ENCODE measurements at regions not wholly inside any gene's neighbourhood (a gene's known extent, or its start where the extent isn't known, plus 50 kb on each side); places are given as distances from the start of the nearest gene placed in this dataset.

DNA sequence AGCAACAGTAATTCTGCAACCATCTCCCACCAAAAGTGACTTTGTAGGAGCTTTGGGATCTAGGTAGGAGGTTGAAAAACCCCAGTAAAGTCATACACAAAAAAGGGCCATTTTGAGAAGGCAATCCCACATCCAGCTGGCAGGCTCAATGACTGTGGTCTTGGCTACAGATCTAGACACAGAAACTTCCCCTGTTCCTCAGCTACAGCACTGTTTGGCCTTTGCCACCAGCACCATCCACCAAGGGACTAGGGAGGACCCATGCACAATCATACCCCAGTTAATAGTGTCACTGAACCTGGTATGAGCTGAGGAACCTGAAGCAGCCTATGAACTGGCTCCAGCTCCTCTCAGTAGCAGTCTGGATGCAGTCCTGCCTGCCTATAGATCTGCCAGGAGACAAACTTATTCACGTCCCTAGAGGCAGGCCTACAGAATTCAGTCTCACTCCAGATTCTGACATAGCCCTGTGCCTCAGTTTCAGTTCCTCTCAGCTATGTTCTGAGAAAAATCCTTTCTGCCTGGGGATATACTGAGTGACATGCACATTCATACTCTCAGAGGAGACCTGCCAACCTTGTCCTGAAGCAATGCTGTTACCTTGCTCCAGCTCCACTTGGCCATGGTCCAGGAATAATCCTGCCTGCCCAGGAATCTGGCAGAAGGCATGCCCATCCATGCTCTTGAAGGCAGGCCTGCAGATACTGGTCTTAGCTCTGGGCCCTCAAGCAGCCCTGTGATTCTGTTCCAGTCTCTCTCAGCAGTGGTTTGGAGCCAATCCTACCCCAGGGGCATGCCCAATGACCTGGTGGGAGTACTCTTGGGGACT lies 2048.3 kb upstream of the PCDH20 start:
- Mint-ChIP-seq H3K36me3 (ENCODE audit: low read depth) (peaks cover 2% of the 10 kb centered on the region), H3K4me1 (ENCODE audit: low read depth) (no peaks in the 10 kb centered on the region), H3K4me3 (ENCODE audit: unreplicated experiment) (no peak overlapping the region), H3K9me3 (ENCODE audit: low read depth) (peaks cover 14% of the 10 kb centered on the region), H3K27me3 (ENCODE audit: low read depth) (no peaks in the 10 kb centered on the region), H3K27ac (ENCODE audit: unreplicated experiment) (no peak overlapping the region)
- DNase-seq (ENCODE audit: low spot score) = no peak
- TF ChIP-seq, protein P1, sequence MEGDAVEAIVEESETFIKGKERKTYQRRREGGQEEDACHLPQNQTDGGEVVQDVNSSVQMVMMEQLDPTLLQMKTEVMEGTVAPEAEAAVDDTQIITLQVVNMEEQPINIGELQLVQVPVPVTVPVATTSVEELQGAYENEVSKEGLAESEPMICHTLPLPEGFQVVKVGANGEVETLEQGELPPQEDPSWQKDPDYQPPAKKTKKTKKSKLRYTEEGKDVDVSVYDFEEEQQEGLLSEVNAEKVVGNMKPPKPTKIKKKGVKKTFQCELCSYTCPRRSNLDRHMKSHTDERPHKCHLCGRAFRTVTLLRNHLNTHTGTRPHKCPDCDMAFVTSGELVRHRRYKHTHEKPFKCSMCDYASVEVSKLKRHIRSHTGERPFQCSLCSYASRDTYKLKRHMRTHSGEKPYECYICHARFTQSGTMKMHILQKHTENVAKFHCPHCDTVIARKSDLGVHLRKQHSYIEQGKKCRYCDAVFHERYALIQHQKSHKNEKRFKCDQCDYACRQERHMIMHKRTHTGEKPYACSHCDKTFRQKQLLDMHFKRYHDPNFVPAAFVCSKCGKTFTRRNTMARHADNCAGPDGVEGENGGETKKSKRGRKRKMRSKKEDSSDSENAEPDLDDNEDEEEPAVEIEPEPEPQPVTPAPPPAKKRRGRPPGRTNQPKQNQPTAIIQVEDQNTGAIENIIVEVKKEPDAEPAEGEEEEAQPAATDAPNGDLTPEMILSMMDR (IDR thresholded peaks at IDR 0.05) = no peak

GRCh38 chr13:63460462-63461090 lies 2044.9 kb upstream of the PCDH20 start:
- TF ChIP-seq, protein P1 (IDR thresholded peaks at IDR 0.05) = no peak
- no peak for DNase-seq (ENCODE audit: low spot score)
- Mint-ChIP-seq H3K9me3 (ENCODE audit: low read depth) (peaks cover 3% of the 10 kb centered on the region), H3K36me3 (ENCODE audit: low read depth) (peaks cover 2% of the 10 kb centered on the region), H3K4me1 (ENCODE audit: low read depth) (peaks cover 3% of the 10 kb centered on the region), H3K27ac (ENCODE audit: unreplicated experiment) (no peak overlapping the region), H3K27me3 (ENCODE audit: low read depth) (no peaks in the 10 kb centered on the region), H3K4me3 (ENCODE audit: unreplicated experiment) (no peak overlapping the region)

DNA sequence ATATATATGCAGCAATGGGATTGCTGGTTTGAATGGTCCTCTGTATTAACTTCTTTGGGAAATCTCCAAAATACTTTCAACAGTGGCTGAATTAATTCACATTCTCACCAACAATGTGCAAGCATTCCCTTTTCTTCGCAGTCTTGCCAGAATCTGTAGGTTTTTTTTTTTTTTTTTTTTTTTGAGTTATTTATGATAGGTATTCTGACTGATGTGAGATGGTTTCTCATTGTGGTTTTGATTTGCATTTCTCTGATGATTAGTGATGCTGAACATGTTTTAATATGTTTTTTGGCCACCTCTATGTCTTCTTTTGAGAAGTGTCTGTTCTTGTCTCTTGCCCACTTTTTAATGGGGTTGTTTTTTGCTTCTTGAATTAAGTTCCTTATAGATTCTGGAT lies 2041.5 kb upstream of the PCDH20 start:
- no peak for DNase-seq (ENCODE audit: low spot score)
- Mint-ChIP-seq H3K4me3 (ENCODE audit: unreplicated experiment) (no peak overlapping the region), H3K36me3 (ENCODE audit: low read depth) (no peaks in the 10 kb centered on the region), H3K27ac (ENCODE audit: unreplicated experiment) (no peak overlapping the region), H3K4me1 (ENCODE audit: low read depth) (peaks cover 3% of the 10 kb centered on the region), H3K9me3 (ENCODE audit: low read depth) (no peaks in the 10 kb centered on the region), H3K27me3 (ENCODE audit: low read depth) (no peaks in the 10 kb centered on the region)
- TF ChIP-seq, protein P1 (IDR thresholded peaks at IDR 0.05) = no peak

GRCh38 chr13:63455938-63456337 lies 2040.3 kb upstream of the PCDH20 start:
- no peaks in the 10 kb centered on the region for H3K27me3 Mint-ChIP-seq (ENCODE audit: low read depth)
- no peaks in the 10 kb centered on the region for H3K9me3 Mint-ChIP-seq (ENCODE audit: low read depth)
- H3K27ac Mint-ChIP-seq (ENCODE audit: unreplicated experiment) = no peak overlapping the region
- no peak for DNase-seq (ENCODE audit: low spot score)
- TF ChIP-seq, protein P1 (IDR thresholded peaks at IDR 0.05) = peak; percentile 63
- H3K4me3 Mint-ChIP-seq (ENCODE audit: unreplicated experiment) = no peak overlapping the region
- peaks cover 3% of the 10 kb centered on the region for H3K4me1 Mint-ChIP-seq (ENCODE audit: low read depth)
- no peaks in the 10 kb centered on the region for H3K36me3 Mint-ChIP-seq (ENCODE audit: low read depth)

GRCh38 chr13:63449550-63449949 lies 2033.9 kb upstream of the PCDH20 start:
- no peaks in the 10 kb centered on the region for H3K9me3 Mint-ChIP-seq (ENCODE audit: low read depth)
- no peaks in the 10 kb centered on the region for H3K27me3 Mint-ChIP-seq (ENCODE audit: low read depth)
- H3K4me3 Mint-ChIP-seq (ENCODE audit: unreplicated experiment) = no peak overlapping the region
- no peaks in the 10 kb centered on the region for H3K36me3 Mint-ChIP-seq (ENCODE audit: low read depth)
- TF ChIP-seq, protein P1 (IDR thresholded peaks at IDR 0.05) = no peak
- H3K4me1 Mint-ChIP-seq (ENCODE audit: low read depth) = peaks cover 13% of the 10 kb centered on the region
- DNase-seq (ENCODE audit: low spot score) = no peak
- no peak overlapping the region for H3K27ac Mint-ChIP-seq (ENCODE audit: unreplicated experiment)
